Body of pancreas (tissue), 4 donors: ENCODE measurements at regions not wholly inside any gene's neighbourhood (a gene's known extent, or its start where the extent isn't known, plus 50 kb on each side); places are given as distances from the start of the nearest gene placed in this dataset.

ENCODE experiments used
- ATAC-seq: fragments of 150-250 bp; one replicate; pipeline ENCODE4 v1.9.1; 2016
- DNase-seq, 4 donors: peaks; one replicate each; pipeline ENCODE4 v3.0.0-alpha.2; 2019
- H3K27ac ChIP-seq, 4 donors: fragments of 200-600 bp; sonication (generic); 1 replicate in 3 of 4; 2 replicates in 1 of 4; pipeline versions ENCODE4 v1.5.1 to v1.6.1; 2016 to 2019; ENCODE audit warnings: mild to moderate bottlenecking in 1 of 4, mixed read lengths in 1 of 4, moderate library complexity in 1 of 4
- H3K27me3 ChIP-seq, 2 donors: fragments of 200-600 bp; sonication (generic); one replicate each; pipeline ENCODE4 v1.6.0; 2016; ENCODE audit warnings: mild to moderate bottlenecking in 1 of 2
- H3K36me3 ChIP-seq, 2 donors: fragments of 200-600 bp; sonication (generic); replicated peaks in 1 of 2; 2 replicates each; pipeline ENCODE4 v1.5.1; 2016; ENCODE audit warnings: low read depth in 2 of 2; ENCODE audit not compliant: insufficient read depth in 1 of 2
- H3K4me1 ChIP-seq: fragments of 200-600 bp; sonication (generic); one replicate; pipeline ENCODE4 v1.6.0; 2016
- H3K4me3 ChIP-seq, 2 donors: fragments of 200-600 bp; sonication (generic); 1 replicate in 1 of 2; 2 replicates in 1 of 2; pipeline ENCODE4 v1.5.1; 2016 to 2019
- H3K9me3 ChIP-seq, 3 donors: fragments of 200-600 bp; sonication (generic); 1 replicate in 2 of 3; 2 replicates in 1 of 3; pipeline ENCODE4 v1.5.1; 2016
- POLR2A ChIP-seq, 3 donors: fragments of 450-650 bp; IDR thresholded peaks; one replicate each; pipeline ENCODE4 v1.6.1; 2016; ENCODE audit warnings: antibody characterized with exemption in 3 of 3, mild to moderate bottlenecking in 2 of 3
- WGBS, 2 donors: methylation state at CpG; one replicate each; pipeline ENCODE4 v1.1.5; 2017; 5-methylcytosine and 5-hydroxymethylcytosine counted together
- intact Hi-C: fragments of 100-400 bp; cut with DNase I; formaldehyde crosslinking; loops from one replicate; pipeline ENCODE4 v1.15.1; 2023
- TF ChIP-seq, protein P1 (sequence below), 7 experiments: fragments of 450-650 bp in 4 of 7; fragments of 200-600 bp in 3 of 7; sonication (generic) in 3 of 7; IDR thresholded peaks; one replicate each; pipeline ENCODE4 v1.5.1; 2016 to 2019; ENCODE audit warnings: antibody characterized with exemption in 7 of 7

DNA sequence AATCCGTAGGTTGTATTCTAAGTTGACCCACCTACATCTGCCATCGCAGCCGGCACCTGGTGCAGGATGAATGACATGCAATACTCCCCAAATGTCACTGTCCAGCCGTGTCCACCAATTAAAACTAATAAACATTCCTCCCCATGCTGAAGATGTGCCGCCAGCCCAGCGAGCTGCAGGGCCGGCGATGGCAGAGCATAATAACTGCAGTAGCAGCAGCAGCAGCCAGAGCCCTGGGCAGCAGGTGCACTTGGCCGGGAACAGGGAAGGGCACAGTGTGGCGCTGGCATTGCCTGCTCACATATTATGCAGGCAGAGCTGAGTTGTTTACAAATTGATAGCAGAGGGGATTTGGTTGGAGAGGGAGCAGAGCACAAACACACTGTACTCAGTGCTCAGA is 754.9 kb downstream of the OLFM4 start:
- H3K4me3 ChIP-seq, result no peak overlapping the region
- H3K9me3 ChIP-seq, result no peaks in the 10 kb centered on the region
- peaks cover 6% of the 10 kb centered on the region for H3K4me1 ChIP-seq
- no peak overlapping the region for H3K27ac ChIP-seq
- WGBS, 2 donors, result 28 to 29% methylated on average over 10 of the region's 10 CpGs
- TF ChIP-seq, protein P1, sequence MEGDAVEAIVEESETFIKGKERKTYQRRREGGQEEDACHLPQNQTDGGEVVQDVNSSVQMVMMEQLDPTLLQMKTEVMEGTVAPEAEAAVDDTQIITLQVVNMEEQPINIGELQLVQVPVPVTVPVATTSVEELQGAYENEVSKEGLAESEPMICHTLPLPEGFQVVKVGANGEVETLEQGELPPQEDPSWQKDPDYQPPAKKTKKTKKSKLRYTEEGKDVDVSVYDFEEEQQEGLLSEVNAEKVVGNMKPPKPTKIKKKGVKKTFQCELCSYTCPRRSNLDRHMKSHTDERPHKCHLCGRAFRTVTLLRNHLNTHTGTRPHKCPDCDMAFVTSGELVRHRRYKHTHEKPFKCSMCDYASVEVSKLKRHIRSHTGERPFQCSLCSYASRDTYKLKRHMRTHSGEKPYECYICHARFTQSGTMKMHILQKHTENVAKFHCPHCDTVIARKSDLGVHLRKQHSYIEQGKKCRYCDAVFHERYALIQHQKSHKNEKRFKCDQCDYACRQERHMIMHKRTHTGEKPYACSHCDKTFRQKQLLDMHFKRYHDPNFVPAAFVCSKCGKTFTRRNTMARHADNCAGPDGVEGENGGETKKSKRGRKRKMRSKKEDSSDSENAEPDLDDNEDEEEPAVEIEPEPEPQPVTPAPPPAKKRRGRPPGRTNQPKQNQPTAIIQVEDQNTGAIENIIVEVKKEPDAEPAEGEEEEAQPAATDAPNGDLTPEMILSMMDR (IDR thresholded peaks at IDR 0.05), result peak in 1 of 7 experiments; percentile 11
- TF ChIP-seq POLR2A (IDR thresholded peaks at IDR 0.05), result no peak
- no peaks in the 10 kb centered on the region for H3K36me3 ChIP-seq
- no peaks in the 10 kb centered on the region for H3K27me3 ChIP-seq
- no peak for ATAC-seq
- intact Hi-C loops, result no loop called here
- peak in 3 of 4 donors; percentile 7 to 54 (median 24) for DNase-seq

DNA sequence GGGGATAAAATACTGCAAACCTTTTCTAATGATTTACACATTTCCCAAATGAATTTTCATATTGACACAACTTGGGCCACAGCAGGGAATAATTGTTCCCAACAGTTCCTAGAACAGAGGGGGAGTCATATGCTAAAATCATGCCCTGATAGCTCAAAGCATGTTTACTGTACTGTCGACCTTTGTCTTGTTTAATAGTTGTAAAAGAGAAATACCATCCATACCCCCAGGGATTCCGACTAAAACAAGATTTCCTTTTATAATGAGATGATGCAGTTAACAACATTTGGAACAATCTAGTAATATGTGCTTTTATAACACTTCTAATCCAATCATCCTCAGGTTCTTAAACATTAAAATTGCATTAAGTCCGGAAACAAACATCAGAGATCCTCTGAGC is 759.7 kb downstream of the OLFM4 start:
- 33 to 52% methylated on average over 3 of the region's 3 CpGs for WGBS, 2 donors
- intact Hi-C loops, result no loop called here
- H3K27me3 ChIP-seq, result no peaks in the 10 kb centered on the region
- no peaks in the 10 kb centered on the region for H3K4me1 ChIP-seq
- ATAC-seq (no peak), DNase-seq (no peak)
- TF ChIP-seq, protein P1 (IDR thresholded peaks at IDR 0.05), result no peak
- no peak for TF ChIP-seq POLR2A (IDR thresholded peaks at IDR 0.05)
- H3K9me3 ChIP-seq, result no peaks in the 10 kb centered on the region
- no peak overlapping the region for H3K4me3 ChIP-seq
- H3K36me3 ChIP-seq, result no peaks in the 10 kb centered on the region
- H3K27ac ChIP-seq, result no peak overlapping the region

DNA sequence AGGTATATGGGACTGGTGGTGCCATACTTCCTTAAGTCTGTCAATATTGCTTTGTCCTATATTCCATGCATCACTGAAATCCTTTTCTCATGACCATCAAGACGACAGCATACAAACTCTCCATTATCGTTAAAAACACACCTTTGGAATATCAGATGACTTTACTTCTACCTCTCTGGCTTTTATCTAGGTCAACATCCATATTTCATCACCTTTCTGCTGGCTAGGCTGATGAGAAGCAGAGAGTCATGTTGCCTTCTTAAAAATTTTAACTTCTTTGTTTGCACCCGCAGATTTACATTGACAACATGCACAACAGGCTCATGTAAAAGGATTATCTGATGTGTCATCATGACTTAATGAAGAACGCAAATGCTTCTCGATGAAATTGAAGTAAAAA is 771.4 kb downstream of the OLFM4 start:
- ATAC-seq, result no peak

DNA sequence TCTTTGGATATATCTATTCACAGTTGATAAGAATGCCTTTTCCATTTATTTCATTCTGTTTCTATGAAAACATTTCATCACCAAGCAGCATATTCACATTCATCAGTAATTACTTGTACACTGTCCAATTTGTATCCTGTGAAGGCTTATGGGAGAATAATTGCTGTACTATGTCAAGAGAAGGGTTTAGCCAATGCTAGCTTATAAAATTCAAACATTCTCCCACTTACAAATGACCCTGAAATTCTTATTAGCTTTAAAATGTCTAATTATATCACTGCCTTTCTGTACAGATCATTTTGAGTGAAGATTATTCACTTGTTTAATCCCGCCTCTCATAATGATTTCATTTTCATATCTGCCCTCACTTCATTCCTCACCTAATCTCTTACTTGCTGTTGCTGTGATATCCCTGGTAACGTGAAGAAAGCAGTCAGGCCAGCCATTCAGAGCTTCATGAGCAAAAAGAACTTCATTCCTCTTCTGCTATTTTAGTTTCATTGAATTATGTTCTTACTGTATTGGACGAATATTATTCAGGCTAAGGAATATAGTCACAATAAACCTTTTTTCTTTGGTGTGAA is 778.7 kb downstream of the OLFM4 start:
- no peaks in the 10 kb centered on the region for H3K9me3 ChIP-seq
- H3K4me3 ChIP-seq, result no peak overlapping the region
- no peak overlapping the region for H3K27ac ChIP-seq
- H3K4me1 ChIP-seq, result no peaks in the 10 kb centered on the region
- no peaks in the 10 kb centered on the region for H3K27me3 ChIP-seq
- ATAC-seq, result no peak
- DNase-seq, result no peak
- H3K36me3 ChIP-seq, result no peaks in the 10 kb centered on the region
- TF ChIP-seq POLR2A (IDR thresholded peaks at IDR 0.05), result no peak
- TF ChIP-seq, protein P1 (IDR thresholded peaks at IDR 0.05), result no peak
- 26 to 33% methylated on average over 3 of the region's 3 CpGs for WGBS, 2 donors
- intact Hi-C loops, result no loop called here

More for the DNA sequence above, 771.4 kb downstream of the OLFM4 start:
- H3K27ac ChIP-seq, result no peak overlapping the region
- H3K27me3 ChIP-seq, result no peaks in the 10 kb centered on the region
- no peaks in the 10 kb centered on the region for H3K9me3 ChIP-seq
- no peaks in the 10 kb centered on the region for H3K36me3 ChIP-seq
- WGBS, 2 donors, result 73 to 77% methylated on average over 5 of the region's 5 CpGs
- H3K4me1 ChIP-seq, result no peaks in the 10 kb centered on the region
- no peak overlapping the region for H3K4me3 ChIP-seq
- DNase-seq, result no peak
- TF ChIP-seq POLR2A (IDR thresholded peaks at IDR 0.05), result no peak
- TF ChIP-seq, protein P1 (IDR thresholded peaks at IDR 0.05), result no peak
- intact Hi-C loops, result no loop called here

DNA sequence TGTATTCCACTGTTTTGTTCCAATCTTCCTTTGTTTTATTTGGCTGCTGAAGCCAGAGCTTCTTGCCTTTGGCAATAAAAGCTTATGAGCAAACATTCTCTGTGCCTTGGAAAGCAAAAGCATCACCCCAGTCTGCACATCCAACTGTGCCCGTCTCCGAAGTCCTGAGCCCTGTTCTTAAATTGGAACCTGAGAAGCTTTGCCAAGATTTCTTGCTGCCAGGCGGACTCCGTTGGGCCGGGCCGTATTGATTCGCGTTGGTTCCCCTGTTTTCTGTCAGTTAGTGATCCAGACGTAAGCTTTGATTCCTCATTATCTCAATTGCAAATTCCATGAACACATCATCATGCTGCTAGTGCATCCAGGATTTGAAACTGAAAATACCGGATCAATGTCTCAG is 793.0 kb downstream of the OLFM4 start:
- H3K4me3 ChIP-seq, result no peak overlapping the region
- H3K36me3 ChIP-seq, result no peaks in the 10 kb centered on the region
- 78 to 87% methylated on average over 10 of the region's 10 CpGs for WGBS, 2 donors
- no peaks in the 10 kb centered on the region for H3K9me3 ChIP-seq
- no peaks in the 10 kb centered on the region for H3K27me3 ChIP-seq
- intact Hi-C loops, result no loop called here
- no peak for DNase-seq
- no peak for TF ChIP-seq POLR2A (IDR thresholded peaks at IDR 0.05)
- TF ChIP-seq, protein P1 (IDR thresholded peaks at IDR 0.05), result no peak
- no peak for ATAC-seq
- H3K27ac ChIP-seq, result no peak overlapping the region
- no peaks in the 10 kb centered on the region for H3K4me1 ChIP-seq
